Astrocyte of the cerebellum (primary cell): ENCODE measurements at regions not wholly inside any gene's neighbourhood (a gene's known extent, or its start where the extent isn't known, plus 50 kb on each side); places are given as distances from the start of the nearest gene placed in this dataset.

Experiments used
- DNase-seq: peaks from one replicate; pipeline ENCODE4 v3.0.0-alpha.2; 2011; ENCODE audit warnings: low read depth
- H3K4me3 ChIP-seq: 2 replicates; pipeline ENCODE4 v1.5.1; 2011; ENCODE audit warnings: mild to moderate bottlenecking, low read depth, low read length, moderate library complexity
- in situ Hi-C: cut with HindIII; loops from 2 replicates; pipeline ENCODE4 v1.10.0; 2017; ENCODE audit warnings: low sequenced_read_pairs
- TF ChIP-seq, protein P1 (sequence below): IDR thresholded peaks from 2 replicates; pipeline ENCODE4 v1.5.1; 2012; ENCODE audit warnings: low read length, low read depth, moderate library complexity, mild to moderate bottlenecking; ENCODE audit errors: missing control alignments

- TF ChIP-seq, protein P1, sequence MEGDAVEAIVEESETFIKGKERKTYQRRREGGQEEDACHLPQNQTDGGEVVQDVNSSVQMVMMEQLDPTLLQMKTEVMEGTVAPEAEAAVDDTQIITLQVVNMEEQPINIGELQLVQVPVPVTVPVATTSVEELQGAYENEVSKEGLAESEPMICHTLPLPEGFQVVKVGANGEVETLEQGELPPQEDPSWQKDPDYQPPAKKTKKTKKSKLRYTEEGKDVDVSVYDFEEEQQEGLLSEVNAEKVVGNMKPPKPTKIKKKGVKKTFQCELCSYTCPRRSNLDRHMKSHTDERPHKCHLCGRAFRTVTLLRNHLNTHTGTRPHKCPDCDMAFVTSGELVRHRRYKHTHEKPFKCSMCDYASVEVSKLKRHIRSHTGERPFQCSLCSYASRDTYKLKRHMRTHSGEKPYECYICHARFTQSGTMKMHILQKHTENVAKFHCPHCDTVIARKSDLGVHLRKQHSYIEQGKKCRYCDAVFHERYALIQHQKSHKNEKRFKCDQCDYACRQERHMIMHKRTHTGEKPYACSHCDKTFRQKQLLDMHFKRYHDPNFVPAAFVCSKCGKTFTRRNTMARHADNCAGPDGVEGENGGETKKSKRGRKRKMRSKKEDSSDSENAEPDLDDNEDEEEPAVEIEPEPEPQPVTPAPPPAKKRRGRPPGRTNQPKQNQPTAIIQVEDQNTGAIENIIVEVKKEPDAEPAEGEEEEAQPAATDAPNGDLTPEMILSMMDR = no peak
- in situ Hi-C loops = loop anchor here (25.0 kb wide), 2 partner anchors 233 to 1142 kb away; partner anchors contain the start of gene PCDH18
- DNase-seq = no peak
- H3K4me3 ChIP-seq = no peak overlapping the region
These were observed 336.4 kb upstream of the NOCT start for GRCh38 chr4:138678985-138679746.

- no peak overlapping the region for H3K4me3 ChIP-seq
- DNase-seq = no peak
- in situ Hi-C loops = loop anchor here (25.0 kb wide), 2 partner anchors 235 to 1140 kb away; partner anchors contain the start of gene PCDH18
- TF ChIP-seq, protein P1 = no peak
These were observed 337.8 kb upstream of the NOCT start for GRCh38 chr4:138677748-138678147.

DNA sequence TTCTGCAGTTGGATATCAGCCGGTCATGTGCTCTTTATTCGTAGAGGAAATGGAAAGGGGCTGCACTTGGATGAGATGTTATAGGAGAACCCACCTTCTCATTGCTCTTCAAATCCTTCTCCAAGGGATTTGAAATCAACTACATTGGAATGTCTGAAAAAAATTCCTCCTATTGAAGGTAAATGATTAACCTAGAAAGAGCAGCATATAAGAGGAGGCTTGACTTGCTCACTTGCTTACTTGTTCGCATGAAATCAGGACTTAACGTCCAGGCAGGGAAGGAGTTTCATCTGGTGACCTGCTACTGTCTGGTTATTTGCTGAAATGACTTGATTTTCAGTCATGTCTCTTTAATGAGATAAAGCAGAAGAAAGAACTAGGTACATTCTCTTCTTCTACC, 338.4 kb upstream of the NOCT start:
- H3K4me3 ChIP-seq = no peak overlapping the region
- in situ Hi-C loops = loop anchor here (25.0 kb wide), 2 partner anchors 235 to 1140 kb away; partner anchors contain the start of gene PCDH18
- no peak for DNase-seq
- TF ChIP-seq, protein P1 = no peak

DNA sequence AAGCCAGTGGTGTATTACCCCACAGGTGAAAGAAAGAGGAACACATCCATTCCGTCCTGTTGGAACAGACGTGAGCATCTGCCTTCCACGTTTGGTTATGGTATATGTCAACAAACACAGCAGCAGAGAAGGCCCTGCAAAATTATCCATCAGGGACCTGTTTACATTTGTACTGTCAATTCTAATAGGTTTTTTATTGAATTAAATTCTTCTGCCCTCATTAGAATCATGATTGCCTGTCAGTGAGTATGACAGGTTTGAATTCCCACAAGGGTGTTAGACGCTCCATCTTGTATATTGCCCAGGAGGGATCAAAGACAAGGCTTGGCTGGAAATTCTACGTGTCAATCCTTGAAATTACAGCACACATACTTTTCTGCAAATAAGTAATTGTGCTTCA, 339.9 kb upstream of the NOCT start:
- TF ChIP-seq, protein P1 = no peak
- H3K4me3 ChIP-seq = no peak overlapping the region
- in situ Hi-C loops = loop anchor here (25.0 kb wide), 2 partner anchors 237 to 1138 kb away; partner anchors contain the start of gene PCDH18
- no peak for DNase-seq

DNA sequence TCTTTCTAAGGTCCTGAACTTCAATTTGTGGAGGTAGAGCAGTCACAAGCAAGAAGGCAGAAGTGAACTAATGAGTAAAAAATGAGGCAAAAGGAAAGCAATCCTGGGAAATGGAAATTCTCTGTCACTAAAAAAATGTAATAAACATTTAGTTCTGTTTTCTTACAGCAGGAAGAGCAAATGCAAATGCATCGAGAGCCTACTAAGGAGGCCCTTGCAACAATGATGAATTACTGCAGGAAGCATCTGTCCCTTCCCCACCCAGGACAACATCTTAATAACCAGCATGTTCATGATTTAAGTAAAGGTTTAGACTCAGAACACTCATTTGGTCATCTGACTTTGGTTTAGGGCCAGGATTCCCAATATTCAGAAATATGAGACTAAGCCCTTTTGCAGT, 341.4 kb upstream of the NOCT start:
- H3K4me3 ChIP-seq = no peak overlapping the region
- in situ Hi-C loops = no loop called here
- TF ChIP-seq, protein P1 = no peak
- no peak for DNase-seq

DNA sequence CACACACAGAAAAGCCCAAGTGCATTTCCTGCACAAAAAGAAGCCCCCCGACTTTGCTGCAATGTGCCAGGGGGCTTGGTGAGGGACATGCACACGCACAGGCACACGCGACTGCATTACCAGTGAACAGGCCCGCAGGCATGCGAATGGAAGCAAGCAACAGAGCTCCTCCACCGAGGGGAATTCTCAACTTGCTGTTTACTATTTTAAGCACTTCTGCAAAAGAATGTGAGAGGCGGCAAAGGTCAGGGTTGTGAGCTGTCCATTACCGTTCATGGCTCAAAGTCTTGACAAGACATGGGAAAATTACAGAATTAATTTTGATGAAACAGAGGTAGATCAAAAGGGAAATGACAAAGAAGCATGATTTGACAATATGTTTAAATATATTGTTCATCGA, 342.5 kb upstream of the NOCT start:
- no peak overlapping the region for H3K4me3 ChIP-seq
- no peak for DNase-seq
- in situ Hi-C loops = no loop called here
- TF ChIP-seq, protein P1 = no peak
